ENCODE measurements at regions not wholly inside any gene's neighbourhood (a gene's known extent, or its start where the extent isn't known, plus 50 kb on each side); places are given as distances from the start of the nearest gene placed in this dataset.
"Not testable (repeated sequence)": the region's sequence is repeated elsewhere in the genome, so short reads cannot be mapped to it uniquely, and the experiment has no call there.

DNA sequence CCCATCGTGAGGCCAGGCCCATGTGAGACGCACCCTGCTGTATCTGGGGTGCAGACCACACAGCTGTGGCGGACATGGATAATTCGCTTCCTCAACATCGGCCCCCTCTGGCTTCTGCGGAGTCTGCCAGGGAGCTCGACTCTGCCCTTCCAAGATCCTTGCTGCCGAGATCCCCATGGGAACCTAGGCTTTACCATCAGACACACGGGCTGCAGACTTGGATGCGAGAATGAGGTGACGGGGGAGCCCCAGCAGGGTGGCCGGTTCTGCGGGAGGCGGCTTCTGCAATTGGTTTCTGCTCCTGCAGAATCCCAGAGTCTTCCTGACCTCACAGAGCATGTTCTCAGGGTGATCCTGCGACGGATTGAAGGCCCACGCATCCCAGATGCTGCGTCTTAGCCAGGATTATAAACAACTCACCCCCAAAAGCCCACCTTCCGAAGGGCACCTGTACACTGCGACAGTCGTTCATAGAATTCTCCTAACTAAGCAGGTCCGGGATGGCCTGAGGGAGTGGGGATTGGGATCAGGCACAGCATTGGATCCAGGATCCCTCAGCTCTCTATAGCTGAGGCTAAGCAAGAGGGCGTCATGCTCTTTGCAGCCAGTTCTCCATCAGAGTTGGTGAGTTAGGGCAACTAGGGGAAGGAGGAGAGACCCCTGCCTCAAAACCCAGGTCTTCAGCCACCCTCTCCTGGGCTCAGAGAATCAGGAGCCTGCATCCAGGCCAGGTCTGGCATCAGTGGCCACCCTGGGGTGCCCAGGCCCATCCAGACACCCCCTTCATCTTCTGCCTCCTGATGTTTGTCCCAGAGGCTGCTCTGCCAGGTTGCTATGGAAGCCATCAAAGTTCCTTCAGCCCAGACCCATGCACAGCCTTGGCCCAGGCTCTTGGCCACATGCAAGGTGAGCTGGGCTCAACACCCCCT lies 74.7 kb upstream of the SNTG2 start:
- DNase-seq, result no peak

- DNase-seq, result no peak
Measured at GRCh38 chr2:873651-874580, 76.7 kb upstream of the SNTG2 start.

DNA sequence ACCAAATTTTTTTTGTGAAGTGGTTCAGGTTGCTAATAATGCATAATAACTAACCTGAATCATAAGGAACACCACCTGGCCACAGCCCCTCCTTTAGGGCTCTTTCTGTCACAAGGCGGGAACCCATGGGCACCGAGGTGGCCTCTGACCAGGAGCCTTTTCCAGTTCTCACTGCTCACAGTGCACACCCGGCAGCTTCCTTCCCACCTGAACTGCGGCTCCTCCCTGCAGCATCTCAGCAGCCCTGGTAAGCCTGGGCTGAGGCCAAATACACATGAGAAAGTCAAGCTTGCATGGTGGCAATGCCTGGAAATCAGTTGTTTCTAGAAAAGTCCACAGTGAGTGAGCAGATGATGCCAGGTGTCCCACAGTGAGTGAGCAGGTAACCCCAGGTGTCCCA lies 77.6 kb upstream of the SNTG2 start:
- DNase-seq, result no peak

DNA sequence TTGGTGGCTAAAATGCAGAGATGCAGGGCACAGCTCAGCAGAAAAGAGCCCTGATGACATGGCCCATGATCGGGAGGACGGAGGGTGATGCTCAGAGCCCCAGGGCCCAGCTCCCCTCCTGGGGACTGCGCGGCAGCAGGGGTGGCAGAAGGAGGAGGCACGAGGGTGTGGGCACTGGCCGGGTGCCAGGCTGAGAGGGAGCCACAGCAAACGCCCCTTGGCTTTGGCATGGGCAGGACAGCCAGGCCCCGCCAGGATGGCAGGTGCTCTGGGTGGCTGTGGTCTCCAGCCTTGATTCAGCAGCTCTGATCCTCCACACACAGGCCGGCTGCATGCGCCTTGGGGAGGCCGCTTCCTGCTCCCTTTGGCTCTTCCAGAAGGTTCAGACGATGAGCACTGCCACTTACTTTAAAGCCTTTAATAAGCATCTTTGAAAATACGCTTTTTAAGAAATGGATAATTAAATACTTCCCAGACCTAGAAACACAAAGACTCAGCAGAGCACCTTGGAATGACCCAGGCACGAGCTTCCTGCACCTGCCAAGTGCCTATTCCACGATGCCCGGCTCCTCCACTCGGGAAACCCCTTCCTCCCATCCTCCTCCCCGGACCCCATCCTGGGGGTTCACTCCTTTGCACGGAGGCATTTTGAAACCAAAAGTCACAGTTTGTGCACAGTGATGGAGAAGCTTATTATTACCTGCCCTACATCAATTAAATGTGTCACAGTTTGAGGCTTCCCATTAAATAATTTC lies 78.5 kb upstream of the SNTG2 start:
- DNase-seq, result no peak

- no peak for DNase-seq
Measured at GRCh38 chr2:871175-871727, 79.4 kb upstream of the SNTG2 start.

DNA sequence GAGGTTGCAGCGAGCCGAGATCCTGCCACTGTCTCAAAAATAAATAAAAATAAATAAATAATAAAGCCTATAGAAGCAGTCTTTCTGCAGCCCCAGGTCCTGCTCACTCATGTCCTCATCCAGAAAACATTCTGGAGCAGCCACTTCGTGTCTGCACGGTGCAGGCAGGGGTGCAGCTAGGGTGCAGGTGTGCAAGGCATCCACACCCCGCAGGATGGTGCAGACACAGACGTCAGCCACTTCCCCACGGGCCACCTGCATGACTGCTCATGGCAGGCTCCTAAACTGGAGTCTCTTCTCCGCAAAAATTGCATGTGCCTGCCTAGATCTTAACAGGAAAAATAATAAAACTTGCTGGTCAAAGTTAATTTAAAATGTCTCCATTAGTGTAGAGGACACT lies 80.2 kb upstream of the SNTG2 start:
- no peak for DNase-seq

GRCh38 chr2:869894-870293 lies 80.8 kb upstream of the SNTG2 start:
- DNase-seq, result no peak

GRCh38 chr2:869357-869871 lies 81.2 kb upstream of the SNTG2 start:
- DNase-seq, result no peak

DNA sequence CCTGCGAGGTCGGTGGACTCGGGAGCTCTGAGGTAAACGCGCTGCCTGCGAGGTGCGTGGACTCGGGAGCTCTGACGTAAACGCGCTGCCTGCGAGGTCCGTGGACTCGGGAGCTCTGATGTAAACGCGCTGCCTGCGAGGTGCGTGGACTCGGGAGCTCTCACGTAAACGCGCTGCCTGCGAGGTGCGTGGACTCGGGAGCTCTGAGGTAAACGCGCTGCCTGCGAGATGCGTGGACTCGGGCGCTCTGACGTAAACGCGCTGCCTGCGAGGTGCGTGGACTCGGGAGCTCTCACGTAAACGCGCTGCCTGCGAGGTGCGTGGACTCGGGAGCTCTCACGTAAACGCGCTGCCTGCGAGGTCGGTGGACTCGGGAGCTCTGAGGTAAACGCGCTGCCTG lies 81.8 kb upstream of the SNTG2 start:
- not testable (repeated sequence) for DNase-seq

- DNase-seq, result no peak
Measured at GRCh38 chr2:867296-867695, 83.4 kb upstream of the SNTG2 start.

DNA sequence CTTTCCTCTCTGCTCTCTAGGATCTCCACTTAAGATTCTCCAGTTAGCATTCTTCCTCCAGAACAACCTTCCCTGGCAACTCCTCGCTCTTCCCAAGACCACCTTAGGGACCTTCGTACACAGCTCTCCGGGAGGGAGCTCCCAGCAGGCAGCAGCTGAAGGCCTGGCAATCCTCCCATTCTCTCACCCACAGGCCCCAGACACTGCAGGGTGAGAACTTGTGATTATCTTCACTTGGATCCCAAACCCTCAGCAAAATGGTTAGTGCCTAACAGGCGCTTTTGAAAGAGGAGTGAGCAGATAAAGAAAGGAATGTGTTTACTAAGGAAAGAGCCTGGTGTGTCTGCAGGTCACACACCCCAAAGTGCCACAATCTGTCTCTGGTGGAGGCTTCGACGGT lies 83.8 kb upstream of the SNTG2 start:
- no peak for DNase-seq

- no peak for DNase-seq
Measured at GRCh38 chr2:866009-866680, 84.5 kb upstream of the SNTG2 start.

GRCh38 chr2:864501-865106 lies 86.0 kb upstream of the SNTG2 start:
- no peak for DNase-seq

DNA sequence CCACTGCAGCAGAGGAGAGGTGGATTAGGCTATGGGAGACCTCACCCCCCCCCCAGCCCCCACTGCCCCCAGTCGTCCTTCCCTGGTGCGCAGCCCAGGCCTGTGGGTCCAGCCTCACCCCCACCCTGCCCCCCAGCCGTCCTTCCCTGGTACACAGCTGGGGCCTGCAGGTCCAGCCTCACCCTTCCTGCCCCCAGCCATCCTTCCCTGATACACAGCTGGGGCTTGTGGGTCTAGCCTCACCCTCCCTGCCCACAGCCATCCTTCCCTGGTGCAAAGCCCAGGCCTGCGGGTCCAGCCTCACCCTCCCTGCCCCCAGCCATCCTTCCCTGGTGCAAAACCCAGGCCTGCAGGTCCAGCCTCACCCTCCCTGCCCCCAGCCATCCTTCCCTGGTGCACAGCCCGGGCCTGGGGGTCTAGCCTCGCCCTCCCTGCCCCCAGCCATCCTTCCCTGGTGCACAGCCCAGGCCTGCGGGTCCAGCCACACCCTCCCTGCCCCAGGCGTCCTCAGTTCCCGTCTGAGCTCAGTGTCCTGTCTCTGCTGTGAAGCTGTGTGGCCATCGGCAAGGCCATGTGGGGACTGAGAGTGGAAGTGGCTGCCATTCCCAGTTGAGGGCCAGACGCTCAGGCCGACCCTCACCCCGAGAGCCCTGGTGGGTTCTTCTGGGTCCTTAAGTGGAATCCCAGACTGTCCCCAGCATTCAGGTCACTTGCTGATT lies 86.8 kb upstream of the SNTG2 start:
- DNase-seq, result no peak

GRCh38 chr2:862731-863466 lies 87.8 kb upstream of the SNTG2 start:
- no peak for DNase-seq

DNA sequence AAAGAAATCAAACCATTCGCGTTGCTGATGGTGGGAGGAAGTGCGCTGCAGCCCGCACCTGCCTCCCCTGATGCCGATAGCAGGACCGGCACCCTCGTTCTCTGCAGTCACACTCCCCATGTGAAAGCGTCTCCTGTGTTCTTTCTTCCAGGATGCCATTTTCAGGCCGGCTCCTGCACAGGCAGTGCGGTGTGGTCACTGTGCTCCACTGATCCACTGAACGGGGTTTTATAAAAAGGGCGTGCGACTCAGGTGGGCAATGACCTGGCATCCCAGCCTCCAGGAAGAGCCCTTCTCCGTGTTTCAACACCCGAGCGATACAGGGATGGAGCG lies 88.3 kb upstream of the SNTG2 start:
- peak in 1 of 2 experiments; percentile 45 for DNase-seq

DNA sequence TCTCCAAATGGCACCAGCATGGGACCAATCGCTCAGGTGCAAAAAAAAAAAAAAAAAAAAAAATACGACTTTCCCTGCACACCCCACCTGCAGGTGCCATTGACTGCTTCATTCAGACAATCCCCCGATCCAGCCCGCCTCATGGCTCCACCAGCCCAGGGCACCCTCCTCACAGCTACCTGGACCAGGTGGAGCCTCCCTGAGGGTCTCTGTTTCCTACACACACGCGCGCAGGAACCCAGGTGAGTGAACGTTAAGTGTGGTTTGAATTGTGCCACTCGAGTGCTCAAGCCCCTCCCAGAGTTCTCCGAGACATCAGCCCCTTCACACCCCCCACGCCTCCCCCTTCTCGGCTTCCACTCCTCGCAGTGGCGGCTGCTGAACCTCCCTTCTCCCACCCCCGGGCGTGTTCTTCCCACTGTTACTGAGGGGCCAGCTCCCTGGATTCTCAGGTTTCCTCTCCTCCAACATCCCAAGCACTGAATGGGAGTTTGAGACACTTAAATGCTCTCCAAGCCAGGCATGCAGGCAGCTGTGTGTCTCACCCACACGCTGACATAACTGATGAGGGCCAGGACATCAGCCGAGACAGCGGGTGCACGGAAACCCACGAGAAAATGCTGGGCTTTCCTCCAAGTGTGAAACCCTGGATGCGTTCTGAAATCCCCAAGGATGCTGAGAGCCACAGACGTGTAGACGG lies 88.8 kb upstream of the SNTG2 start:
- peak; percentile 12 to 45 for DNase-seq

DNA sequence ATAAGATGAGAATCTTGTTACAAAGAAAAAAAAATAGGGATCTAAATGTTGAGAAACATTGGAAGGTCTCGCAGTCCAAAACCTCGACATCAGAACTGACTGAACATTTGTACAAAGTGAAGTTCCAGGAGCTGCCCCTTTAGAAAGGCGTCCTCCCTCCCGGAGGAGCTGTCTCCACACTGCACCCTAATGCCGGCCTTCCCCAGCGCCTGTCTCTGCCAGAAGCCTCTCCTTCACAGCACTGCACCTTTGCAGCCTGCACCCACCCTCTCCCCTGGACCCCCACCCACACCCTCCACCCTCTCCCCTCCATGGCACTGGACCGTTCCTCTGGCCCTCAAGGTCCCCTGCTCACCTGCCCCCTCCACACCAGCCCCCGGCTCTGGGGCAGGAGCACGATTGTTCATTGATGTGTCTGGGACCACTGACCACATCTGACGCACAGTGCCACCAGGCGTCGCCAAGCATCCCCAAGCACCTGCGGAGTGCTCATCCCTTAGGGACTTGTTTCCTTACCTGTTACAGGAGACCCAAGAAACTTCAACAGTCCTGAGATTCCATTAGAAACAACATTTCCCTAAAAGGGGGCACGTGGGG lies 90.3 kb upstream of the SNTG2 start:
- peak; percentile 43 to 73 for DNase-seq

- DNase-seq, result no peak
Measured at GRCh38 chr2:858646-859045, 92.0 kb upstream of the SNTG2 start.

All from NCI-H526 (cell line).